ENCODE measurements at regions not wholly inside any gene's neighbourhood (a gene's known extent, or its start where the extent isn't known, plus 50 kb on each side); places are given as distances from the start of the nearest gene placed in this dataset.

GRCh38 chr1:221444346-221444745, 297.5 kb downstream of the DUSP10 start:
- in situ Hi-C loops (cut with HindIII; ENCODE audit: low sequenced_read_pairs), result loop anchor here (25.0 kb wide), 1 partner anchor 182 kb away; no protein-coding TSS in a partner anchor

- in situ Hi-C loops (cut with HindIII; ENCODE audit: low sequenced_read_pairs), result loop anchor here (25.0 kb wide), 1 partner anchor 186 kb away; no protein-coding TSS in a partner anchor
Measured at GRCh38 chr1:221448585-221449175, 293.2 kb downstream of the DUSP10 start.

GRCh38 chr1:221449194-221449593, 292.7 kb downstream of the DUSP10 start:
- in situ Hi-C loops (cut with HindIII; ENCODE audit: low sequenced_read_pairs), result loop anchor here (25.0 kb wide), 1 partner anchor 187 kb away; no protein-coding TSS in a partner anchor

GRCh38 chr1:221449801-221450470, 292.0 kb downstream of the DUSP10 start:
- in situ Hi-C loops (cut with HindIII; ENCODE audit: low sequenced_read_pairs), result loop anchor here (25.0 kb wide), 1 partner anchor 188 kb away; no protein-coding TSS in a partner anchor

- in situ Hi-C loops (cut with HindIII; ENCODE audit: low sequenced_read_pairs), result no loop called here
Measured at GRCh38 chr1:221451741-221452140, 290.1 kb downstream of the DUSP10 start.

GRCh38 chr1:221454096-221454495, 287.8 kb downstream of the DUSP10 start:
- in situ Hi-C loops (cut with HindIII; ENCODE audit: low sequenced_read_pairs), result no loop called here

- in situ Hi-C loops (cut with HindIII; ENCODE audit: low sequenced_read_pairs), result no loop called here
Measured at GRCh38 chr1:221456918-221457317, 285.0 kb downstream of the DUSP10 start.

GRCh38 chr1:221457685-221458446, 284.0 kb downstream of the DUSP10 start:
- in situ Hi-C loops (cut with HindIII; ENCODE audit: low sequenced_read_pairs), result no loop called here

GRCh38 chr1:221458447-221459156, 283.3 kb downstream of the DUSP10 start:
- in situ Hi-C loops (cut with HindIII; ENCODE audit: low sequenced_read_pairs), result no loop called here

- in situ Hi-C loops (cut with HindIII; ENCODE audit: low sequenced_read_pairs), result no loop called here
Measured at GRCh38 chr1:221459558-221459957, 282.3 kb downstream of the DUSP10 start.

- in situ Hi-C loops (cut with HindIII; ENCODE audit: low sequenced_read_pairs), result no loop called here
Measured at GRCh38 chr1:221462345-221462744, 279.5 kb downstream of the DUSP10 start.

- in situ Hi-C loops (cut with HindIII; ENCODE audit: low sequenced_read_pairs), result no loop called here
Measured at GRCh38 chr1:221468546-221468945, 273.3 kb downstream of the DUSP10 start.

GRCh38 chr1:221469476-221469875, 272.4 kb downstream of the DUSP10 start:
- in situ Hi-C loops (cut with HindIII; ENCODE audit: low sequenced_read_pairs), result no loop called here

GRCh38 chr1:221470000-221470698, 271.7 kb downstream of the DUSP10 start:
- in situ Hi-C loops (cut with HindIII; ENCODE audit: low sequenced_read_pairs), result no loop called here

GRCh38 chr1:221473411-221473810, 268.5 kb downstream of the DUSP10 start:
- in situ Hi-C loops (cut with HindIII; ENCODE audit: low sequenced_read_pairs), result no loop called here

- in situ Hi-C loops (cut with HindIII; ENCODE audit: low sequenced_read_pairs), result no loop called here
Measured at GRCh38 chr1:221477252-221477651, 264.6 kb downstream of the DUSP10 start.

GRCh38 chr1:221478050-221478949, 263.6 kb downstream of the DUSP10 start:
- in situ Hi-C loops (cut with HindIII; ENCODE audit: low sequenced_read_pairs), result no loop called here

GRCh38 chr1:221487781-221488524, 253.9 kb downstream of the DUSP10 start:
- in situ Hi-C loops (cut with HindIII; ENCODE audit: low sequenced_read_pairs), result no loop called here

GRCh38 chr1:221488550-221488949, 253.3 kb downstream of the DUSP10 start:
- in situ Hi-C loops (cut with HindIII; ENCODE audit: low sequenced_read_pairs), result no loop called here
